ENCODE measurements at regions not wholly inside any gene's neighbourhood (a gene's known extent, or its start where the extent isn't known, plus 50 kb on each side); places are given as distances from the start of the nearest gene placed in this dataset.

DNA sequence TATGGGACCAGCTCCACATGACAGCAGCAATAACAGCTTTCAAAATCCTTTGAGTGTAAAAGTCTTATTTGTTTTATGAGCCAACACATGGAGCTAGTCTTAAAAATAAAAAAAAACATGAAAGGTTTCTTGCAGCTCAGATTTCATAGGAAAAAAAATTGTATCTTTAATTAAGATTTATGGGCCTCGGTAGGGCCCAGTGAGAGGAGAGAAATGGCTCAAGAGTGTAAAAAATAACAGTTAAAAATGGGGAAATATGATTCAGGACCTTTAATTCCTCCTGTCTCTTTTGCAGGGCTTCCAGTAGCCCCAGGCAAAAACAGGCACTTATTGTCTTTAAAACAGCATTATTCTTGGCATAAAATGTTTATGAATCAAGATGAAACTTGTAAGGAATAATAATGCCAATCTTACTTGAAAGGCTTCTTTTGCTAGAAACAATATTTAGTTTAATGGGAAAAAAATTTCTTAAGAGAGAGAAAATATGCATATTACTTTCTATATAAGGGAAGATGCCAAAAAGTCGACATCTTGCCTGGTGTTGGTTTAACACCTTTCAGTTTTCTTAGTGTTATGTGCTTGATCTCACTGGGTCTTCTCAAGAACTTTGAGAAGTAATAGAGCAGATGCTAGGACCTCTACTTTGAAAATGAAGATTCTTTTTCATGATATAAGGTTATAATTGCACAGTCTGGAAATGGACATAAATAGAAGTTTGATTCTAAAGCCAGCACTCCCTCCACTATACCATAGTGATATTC is 71.3 kb upstream of the SETBP1 start:
- TF ChIP-seq, protein P1, sequence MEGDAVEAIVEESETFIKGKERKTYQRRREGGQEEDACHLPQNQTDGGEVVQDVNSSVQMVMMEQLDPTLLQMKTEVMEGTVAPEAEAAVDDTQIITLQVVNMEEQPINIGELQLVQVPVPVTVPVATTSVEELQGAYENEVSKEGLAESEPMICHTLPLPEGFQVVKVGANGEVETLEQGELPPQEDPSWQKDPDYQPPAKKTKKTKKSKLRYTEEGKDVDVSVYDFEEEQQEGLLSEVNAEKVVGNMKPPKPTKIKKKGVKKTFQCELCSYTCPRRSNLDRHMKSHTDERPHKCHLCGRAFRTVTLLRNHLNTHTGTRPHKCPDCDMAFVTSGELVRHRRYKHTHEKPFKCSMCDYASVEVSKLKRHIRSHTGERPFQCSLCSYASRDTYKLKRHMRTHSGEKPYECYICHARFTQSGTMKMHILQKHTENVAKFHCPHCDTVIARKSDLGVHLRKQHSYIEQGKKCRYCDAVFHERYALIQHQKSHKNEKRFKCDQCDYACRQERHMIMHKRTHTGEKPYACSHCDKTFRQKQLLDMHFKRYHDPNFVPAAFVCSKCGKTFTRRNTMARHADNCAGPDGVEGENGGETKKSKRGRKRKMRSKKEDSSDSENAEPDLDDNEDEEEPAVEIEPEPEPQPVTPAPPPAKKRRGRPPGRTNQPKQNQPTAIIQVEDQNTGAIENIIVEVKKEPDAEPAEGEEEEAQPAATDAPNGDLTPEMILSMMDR (IDR thresholded peaks at IDR 0.05) = no peak
- no peak for TF ChIP-seq POLR2A (IDR thresholded peaks at IDR 0.05)
